Fibroblast of upper back skin (primary cell): ENCODE measurements at regions not wholly inside any gene's neighbourhood (a gene's known extent, or its start where the extent isn't known, plus 50 kb on each side); places are given as distances from the start of the nearest gene placed in this dataset.

Source experiments
- DNase-seq: peaks from one replicate; pipeline ENCODE4 v3.0.0-alpha.2; 2013

DNA sequence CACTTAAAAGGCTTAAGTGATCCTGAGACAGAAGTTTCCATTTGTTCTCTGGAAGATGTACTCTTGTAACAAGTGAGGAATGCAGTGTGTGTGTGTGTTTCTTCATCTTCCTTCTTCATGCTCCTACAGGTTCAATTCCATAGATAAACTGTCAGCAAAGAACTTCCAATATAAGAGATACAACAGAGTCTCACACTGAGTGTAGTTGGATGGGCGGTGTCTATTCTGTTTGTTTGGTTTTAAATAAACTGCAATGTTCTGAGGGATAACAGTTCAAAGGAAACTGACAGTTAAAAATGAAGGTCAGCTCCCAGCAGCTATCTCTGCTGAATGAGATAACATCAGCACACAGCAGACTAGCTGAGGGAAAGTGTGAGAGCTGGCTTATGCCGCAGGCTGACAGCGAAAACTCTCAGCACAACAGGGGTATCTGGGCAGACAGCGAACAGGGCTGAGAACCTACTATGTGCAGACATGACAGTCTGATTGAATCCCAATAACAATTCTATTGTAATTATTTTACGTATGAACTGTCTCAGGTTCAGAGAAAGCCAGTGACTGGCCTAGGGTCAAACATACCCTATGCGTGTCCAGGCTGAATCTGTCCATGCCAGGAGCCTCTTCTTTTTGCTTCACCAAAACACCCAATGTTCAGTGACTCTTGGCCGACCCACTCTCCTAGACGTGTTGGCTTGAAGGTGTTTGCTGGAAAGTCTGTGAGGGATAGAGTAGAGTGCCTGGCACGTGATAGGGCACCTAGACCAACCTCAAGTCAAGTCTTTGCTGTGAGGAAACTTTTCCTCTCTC lies 201.9 kb upstream of the TRIB2 start:
- no peak for DNase-seq

DNA sequence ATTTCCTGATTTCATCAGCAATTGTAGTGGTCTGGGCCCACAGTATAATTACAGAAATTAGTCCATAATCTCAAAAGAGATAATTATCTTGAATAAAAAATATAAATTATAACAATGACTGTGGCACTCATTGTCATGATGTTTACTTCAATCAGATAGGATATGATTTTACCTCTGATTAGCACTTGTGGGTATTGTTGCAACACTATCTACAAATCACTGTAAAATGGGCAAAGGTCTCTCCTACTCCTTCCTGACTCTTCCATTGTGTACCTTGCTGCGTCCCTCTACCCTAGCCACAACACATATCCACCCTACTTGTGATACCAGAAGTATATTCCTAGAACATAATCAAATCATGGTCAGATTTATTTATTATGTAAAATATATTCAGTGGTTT lies 200.9 kb upstream of the TRIB2 start:
- no peak for DNase-seq

DNA sequence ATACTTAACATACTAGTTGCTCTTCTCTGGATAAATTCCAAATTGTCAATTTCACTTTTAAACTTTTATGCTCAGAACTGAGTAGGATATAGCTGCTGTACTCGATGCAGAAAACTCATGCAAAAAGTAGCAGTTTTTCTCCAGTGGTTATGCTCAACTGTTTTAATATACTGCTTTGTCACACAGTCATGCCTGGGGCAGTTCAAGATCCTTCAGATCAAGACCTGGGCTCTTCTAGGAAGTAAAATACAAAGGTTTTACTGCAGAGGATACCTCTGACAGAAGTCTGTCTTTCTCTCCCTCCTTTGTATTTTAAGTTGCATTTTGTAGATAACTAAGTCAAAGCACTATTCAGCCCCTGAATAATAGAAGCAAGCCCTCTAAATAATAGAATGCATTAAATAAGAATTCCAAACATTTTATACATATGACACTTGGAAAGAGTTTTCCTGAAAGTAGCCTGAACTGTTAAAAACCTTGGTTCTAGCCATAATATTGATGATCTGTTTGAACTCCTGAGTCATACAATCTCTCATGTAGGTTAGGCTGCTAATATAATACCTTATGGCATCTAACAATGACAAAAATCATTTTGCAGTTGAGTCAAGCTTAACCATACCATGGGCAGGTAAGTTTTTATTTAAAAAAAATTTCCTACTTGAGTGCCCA lies 183.3 kb upstream of the TRIB2 start:
- DNase-seq: peak; percentile 50

DNA sequence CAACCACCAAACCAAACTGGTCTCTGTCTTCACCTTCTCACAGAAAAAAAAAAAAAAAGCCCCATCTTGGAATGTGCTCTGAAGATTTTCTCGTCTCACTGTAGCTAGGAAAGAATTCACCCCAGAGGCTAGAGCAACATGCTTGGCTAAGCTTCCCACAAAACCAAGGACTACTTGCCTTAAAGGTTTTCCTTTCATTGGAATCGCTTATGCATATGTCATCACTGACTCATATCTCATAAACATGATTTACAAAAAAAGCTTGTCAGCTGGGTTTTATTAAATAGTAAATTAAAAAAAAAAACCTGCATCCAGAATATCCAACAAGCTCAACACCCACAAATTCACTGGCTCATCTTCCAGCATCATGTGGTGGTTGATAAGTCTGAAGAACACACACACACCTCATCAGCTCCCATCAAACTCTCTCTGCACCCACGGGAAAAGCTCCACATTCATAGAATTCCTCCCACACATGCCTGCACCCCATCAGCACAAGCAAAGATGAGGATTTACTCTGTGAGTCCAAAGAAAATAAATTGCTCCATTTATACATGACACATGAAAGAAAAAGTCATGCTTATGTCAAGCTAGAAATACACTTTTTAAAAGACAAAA lies 182.0 kb upstream of the TRIB2 start:
- DNase-seq: peak; percentile 99

DNA sequence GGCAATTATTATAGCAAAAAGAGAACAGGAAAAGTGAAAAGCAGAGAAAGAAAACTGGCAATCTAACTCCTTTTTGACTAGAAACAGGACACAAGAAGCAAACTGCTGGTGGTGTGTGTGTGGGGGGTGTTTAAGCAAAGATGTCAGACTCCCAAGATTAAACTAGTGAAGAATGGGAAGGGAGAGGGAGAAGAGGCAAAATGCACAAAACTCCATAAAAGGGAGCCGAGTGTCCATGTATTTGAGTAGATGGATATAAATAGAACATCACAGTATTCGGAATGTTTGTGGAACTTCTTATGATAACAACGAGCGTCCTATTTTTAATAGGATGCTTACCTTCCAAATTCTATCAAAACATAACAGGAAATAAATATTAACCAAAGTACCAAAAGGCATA lies 179.8 kb upstream of the TRIB2 start:
- DNase-seq: no peak

DNA sequence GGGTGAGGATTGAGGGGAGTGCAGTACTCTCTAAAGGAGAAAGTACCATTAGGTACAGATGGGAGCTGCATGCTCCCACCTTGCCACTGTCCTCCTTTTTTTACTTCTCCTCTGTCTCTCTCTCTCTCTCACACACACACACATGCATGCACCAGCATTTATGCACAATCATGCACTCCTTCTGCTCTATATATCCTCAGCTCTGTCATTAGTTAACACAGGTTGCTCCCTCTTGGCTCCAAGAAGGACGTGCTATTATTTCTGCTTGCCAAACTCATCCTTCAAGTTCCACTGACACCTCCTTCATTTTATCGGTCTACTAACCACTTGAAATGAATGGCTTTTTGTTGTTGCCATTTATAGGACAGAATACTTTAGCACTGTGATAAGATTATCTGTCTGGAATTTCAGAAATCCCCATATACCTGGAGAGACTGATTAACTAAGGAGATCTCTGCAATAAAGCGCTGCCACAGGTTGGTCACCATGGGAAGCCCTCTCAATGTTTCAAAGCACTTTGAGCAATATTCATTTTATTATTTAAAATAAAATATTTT lies 178.5 kb upstream of the TRIB2 start:
- DNase-seq: no peak

DNA sequence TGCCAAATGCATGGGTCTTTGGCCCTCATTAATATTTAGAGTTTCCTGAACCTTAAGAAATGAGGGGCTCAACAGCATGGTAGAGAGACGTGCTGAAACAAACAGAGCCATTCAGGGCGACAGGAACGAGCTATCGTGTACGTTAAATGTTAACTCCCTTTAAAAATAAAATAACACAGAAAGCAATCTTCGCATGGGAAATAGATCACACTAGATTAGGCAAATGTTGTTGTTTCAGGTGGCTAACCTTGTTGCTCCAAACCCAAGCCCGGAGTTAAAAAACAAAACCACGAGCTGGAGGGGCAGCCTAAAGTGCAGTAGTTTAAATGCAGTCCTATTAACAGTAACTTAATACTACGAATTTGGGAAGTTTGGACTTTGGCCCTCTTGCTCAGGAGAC lies 177.4 kb upstream of the TRIB2 start:
- DNase-seq: no peak

DNA sequence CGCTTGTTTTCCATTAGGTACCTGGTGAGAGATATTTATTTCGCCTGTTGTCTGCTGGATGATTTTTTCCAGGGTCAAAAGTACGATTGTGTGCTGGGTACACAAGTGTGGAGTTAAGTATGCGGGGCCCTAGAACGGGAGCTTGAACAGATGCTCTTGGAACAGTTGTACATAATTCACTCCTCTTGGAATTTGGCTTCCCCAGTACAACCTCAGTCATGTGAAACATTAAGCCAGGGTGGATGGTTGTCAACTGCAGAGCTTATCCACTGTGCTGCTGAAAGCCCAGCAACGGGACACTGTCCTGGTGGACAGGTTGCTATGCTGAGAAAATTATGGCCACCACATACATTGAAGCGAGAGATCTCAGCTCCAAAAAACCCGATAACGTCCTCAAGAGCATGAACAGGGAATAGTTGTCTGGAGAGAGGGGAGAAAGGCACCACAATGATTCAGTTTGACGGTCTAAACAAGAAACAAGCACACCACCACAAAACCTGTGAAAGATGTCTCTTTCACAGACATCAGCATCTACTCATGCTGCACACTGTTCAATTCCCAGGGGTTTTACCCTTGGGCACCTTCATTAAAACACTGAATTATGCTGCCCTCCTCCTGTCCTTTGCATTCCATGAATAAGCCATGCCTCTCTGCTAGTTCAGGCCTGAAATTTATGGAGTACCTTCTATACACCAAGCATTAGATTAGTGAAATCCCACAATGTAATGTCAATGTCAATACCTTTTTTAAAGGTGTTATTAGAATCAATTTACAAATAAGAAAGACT lies 176.8 kb upstream of the TRIB2 start:
- DNase-seq: peak; percentile 25

DNA sequence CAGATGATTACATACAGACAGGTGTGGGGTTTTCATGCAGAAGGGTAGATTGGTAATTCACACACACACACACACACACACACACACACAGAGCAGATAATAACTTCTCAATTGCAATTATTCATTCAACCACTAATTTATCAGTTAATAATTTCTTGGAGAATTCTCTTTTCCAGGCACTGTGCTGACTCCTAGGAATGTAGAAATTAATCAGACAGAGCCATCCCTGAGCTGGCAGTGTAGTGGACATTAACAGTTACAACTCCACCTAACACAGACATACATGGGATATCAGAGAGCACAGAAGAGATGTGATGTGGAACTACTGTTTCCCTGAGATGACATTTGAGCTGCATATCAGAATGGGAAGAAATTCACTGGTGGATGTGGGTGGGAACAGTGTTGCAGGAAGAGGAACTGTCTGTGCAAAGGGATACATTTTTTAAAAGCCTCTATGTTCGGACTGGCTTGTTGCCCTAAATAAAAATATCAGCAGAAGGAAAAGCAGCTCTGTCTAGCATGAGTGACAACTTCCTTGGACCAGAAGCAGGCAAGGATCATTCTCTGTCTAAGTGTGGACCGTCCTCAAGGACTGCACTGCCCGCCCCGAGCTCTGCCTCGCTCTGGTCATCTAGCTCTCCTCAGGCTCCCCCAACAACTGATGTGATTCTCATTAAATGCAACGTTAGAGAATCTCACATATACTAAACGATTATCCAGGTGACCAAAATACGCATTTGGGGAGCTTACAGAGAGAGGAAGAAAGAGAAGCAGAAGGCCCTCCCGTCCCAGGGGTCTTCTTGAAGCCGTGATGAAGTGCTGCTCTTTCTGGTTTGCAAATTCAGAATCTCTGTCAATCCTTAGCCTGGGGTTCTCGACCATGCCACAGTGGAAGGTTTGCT lies 173.4 kb upstream of the TRIB2 start:
- DNase-seq: no peak

DNA sequence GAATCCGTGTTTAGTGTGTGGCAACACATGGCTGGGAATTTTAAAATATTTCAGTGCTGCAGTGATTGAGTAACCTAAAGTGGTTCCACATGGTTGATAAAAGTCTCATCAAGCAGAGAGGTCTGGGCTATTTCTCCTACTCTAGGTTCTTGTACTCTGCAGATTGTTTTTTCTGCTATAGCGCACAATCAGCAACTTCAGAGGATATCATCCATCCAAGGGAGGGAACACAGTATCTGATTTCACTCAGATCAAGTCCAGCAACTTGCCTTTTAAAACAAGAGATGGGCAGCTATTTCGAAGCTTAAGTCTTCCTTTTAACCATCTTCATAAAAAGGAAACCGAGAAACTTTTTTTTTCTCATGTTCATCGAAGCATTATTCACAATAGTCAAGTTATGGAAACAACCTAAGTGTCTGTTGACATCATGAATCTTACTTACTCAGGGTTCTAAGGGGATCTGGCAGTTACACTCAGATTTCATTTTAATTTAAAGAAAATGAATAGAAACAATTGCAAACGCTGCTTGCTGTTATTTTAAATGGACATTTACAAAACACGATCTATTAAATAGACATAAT lies 172.7 kb upstream of the TRIB2 start:
- peak; percentile 75 for DNase-seq

DNA sequence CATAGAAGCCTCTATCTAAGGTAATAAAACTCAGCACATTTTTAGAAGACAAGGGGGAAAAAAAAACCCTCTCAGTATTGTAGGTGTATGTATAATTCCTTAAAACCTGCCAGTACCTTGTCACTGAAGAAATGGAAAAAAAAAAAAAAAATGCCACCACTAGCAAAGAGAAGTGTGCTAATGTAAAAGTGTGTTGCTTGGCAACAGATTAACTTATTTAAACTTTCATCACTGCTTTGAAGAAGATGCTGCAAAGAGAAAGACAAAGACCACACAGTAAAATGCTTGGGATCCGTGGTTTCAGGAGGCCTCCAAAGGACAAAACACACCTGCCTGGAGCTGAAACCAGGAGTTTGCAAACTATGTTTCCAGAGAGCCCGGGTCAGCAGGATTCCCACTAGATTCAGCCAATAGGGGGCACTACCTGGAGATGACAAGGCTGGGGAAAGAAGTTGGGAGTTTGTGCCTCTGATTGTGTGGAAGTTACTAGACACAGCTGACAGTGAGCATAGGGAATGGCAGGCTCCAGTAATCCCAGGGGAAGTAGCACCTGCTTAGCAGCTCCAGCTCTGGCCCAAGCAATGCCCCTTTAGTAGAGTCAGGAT lies 169.1 kb upstream of the TRIB2 start:
- no peak for DNase-seq

DNA sequence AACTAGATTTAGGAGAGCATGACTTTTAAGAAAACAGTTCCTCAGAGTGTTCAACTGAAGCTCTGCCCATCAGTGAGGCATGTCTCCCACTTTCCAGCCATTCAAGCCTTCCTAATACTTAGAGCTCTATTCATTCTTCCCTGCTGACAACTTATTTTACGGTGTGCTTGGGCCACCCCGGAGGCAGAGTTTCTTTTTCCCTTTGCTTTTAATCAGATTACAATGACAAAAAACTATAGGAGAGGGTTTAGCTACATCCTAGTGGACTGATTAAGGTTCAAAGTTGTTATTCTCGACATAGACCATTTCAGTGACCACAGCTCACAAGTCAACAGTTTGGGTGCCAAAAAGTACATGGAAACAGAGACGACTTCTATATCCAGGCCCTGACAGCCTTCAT lies 167.8 kb upstream of the TRIB2 start:
- DNase-seq: no peak

DNA sequence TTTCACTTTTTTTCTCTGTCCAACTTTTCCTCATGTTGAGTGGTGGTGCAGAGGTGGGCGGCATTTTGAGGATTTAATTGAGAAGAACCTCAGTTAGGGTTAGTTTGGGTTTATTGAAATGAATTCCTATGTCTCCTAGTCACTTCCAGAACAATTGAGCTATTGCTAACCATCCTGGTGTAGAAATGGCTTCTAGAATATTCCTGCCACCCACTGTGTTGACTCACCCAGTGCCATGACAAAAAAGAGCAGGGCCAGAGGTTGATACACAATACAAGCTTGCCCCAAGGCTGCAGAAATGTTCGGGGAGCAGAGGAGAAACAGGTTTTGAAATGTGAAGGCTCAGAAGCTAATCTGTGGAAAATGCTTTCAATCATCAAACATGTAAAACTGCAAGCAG lies 167.1 kb upstream of the TRIB2 start:
- peak; percentile 39 for DNase-seq

DNA sequence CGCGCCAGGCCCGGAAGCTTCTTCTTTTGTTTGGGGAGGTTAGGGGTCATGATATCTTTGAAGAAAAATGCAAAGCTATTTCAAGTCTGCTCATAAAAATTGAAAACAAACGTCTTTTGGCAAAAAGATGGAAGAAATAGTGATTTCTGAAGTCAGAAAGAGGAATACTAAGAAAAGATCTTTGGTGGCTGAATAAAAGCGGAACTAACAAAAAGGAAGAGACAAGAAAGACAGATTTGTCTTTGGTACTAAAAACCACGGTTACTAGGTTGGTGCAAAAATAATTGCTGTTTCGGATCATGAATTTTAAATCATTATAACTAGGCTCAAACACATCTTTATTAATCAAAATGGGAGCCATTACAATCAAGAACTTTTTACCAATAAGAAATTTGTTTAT lies 164.6 kb upstream of the TRIB2 start:
- no peak for DNase-seq

DNA sequence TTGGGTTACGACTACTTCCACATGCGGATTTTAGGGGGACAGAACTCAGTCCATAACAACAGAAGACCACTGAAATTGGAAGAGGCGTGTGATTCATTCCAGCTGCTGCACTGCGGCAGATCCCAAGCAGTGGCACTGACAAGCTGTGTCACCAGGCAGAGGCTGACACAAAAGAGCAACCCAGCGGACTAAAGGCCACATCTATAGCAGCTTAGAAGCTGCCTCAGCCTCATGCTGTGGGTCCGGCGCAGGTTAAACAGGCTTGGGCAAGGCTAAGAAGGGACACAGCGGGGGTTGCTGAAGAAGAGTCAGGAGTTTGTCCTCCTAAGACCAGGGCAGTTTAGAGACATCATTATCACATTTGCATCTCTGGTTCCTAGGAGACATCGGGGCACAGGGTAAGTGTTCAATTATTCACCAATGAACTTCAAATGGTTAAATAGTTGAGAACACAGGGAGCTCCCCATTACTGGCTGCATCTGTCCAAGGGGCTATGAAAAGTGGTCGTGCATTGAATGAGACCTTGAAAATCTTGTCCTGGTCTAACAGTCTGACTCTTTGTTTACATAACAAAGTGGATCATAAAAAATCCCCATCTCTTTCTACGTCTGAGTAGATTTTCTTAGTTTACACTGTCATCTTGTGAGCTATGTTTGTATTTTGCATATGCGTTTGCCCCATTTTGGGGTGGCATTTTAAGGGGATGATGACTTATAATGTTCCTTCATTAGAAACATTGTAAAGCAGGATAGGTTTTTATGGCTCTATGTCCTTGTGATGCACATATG lies 162.3 kb upstream of the TRIB2 start:
- DNase-seq: no peak

DNA sequence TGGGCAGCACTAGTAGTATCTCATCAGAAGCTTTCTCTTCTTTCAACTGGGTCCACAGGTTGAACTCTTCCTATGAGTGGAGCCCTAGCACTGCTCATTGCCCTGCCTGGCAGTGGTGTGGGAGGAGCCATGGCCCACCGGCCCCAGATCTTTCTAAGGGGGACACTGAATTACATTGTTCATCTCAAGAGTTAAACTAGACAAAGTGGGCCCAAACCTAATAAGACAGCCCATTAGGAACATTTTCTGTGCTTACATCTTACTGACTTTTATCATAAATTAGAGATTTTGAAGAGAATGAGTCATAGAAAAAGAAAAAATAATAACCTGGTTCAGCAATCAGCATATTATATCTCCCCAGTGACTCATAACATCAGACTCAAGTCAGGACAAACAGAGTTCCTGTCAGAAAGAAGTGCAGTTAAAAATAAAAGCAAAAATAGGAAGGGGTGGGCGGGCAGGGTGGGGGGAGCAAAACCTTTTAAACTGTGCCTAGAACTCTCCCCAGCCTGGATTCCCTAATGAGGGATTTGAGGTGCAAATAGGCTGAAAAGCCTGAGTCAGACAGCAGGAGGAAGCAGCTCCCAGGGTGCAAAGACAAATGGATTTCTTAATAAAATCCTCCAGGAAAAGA lies 161.6 kb upstream of the TRIB2 start:
- DNase-seq: peak; percentile 65

DNA sequence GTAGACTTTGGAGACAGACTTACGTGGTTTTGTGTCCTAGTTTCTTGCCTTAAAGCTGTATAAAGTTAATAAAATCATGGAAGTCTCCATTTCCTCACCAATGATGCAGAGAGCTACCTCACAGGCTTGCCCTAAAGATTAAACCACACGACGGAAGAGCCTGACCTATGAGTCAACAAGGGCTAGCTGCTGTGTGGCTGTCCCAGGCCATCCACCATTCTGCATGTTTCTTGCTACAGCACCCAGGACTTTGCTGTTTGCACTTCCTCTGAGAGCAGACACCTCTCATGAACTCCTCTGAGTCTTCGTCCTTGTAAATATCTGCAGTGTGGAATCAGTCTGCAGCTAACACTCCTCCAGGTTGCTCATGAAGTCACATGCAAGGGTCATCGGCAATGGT lies 160.0 kb upstream of the TRIB2 start:
- peak; percentile 43 for DNase-seq

DNA sequence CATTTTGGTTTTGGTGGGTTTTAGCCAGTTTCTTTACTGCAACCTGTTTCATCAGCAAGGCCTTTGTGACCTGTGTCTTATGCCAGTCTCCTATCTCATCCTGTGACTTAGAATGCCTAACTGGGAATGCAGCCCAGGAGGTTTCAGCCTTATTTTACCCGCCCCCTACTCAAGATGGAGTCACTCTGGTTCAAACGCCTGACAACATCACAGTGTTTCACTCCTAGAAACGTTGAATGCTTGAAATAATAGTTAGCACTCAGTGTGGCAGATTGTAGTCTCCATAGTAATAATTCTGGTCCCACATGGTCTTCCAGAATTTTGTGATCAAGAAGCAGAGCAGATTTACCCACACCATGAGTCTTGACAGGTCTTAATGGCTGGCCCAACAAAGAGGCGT lies 159.0 kb upstream of the TRIB2 start:
- DNase-seq: no peak

DNA sequence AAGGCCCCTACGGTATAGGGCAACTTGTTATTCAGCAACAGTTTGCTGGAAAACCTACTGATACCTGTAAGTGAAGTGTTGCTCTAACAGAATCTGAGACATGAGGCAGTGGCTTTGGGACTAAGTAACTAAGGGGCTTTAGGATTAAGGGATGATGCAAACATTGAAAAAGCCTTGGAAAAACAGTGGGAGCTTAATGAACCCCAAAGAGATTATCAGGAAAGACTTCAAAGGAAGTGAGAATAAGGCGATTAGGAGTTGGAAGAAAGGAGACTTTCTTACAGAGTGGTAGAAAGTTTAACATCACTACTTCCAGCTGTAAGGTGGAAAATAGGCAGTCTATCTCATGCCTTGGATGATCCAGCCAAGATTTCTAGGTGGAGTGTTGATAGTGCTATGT lies 158.2 kb upstream of the TRIB2 start:
- DNase-seq: no peak

DNA sequence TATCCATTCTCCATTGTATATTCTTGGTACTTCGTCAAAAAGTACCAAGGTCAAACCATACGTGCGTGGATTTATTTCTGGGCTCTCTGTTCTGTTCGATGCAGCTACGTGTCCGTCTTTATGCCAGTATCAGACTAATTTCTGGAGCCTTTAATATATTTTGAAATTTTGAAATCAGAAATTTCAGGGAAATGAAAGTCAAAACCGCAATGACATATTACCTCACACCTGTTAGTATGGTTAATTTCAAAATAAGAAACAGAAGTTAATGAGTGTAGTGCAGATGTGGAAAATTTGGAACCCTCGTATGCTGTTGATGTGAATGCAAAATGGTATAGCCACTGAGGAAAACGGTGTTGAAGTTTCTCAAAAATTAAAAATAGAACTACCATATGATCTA lies 156.1 kb upstream of the TRIB2 start:
- no peak for DNase-seq
